Fibroblast of upper back skin (primary cell): ENCODE measurements at regions not wholly inside any gene's neighbourhood (a gene's known extent, or its start where the extent isn't known, plus 50 kb on each side); places are given as distances from the start of the nearest gene placed in this dataset.

ENCODE experiments used
- DNase-seq: peaks from one replicate; pipeline ENCODE4 v3.0.0-alpha.2; 2013

DNA sequence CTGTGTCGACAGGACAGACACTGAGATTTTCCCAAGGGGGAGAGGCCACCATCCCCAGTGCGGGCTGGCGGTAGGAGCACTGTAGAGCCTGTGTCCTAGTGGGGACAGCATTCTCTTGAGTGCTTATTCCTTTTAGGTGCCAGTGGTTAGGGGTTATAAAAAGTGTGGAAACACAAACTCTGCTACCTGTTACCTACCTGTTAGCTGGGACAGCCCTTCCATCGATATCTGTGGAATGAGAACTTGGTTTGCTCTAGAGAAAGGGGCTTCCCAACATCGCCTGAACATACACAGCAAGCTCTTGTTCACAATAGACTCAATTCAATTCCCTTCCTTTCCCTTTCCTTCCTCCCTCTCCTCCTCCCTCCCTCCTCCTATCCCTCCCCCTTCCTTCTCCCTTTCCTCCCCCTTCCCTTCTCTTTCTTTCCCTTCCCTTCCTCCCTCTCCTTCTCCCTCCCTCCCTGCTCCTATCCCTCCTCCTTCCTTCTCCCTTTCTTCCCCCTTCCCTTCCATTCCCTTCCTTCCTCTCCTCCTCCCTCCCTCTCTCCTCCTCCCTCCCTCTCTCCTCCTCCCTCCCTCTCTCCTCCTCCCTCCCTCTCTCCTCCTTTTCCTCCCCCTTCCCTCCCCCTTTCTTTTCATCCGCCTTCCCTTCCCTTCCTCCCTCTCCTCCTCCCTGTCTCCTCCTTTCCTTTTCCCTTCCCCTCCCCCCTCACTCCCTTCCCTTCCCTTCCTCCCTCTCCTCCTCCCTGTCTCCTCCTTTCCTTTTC is 188.5 kb downstream of the URI1 start:
- no peak for DNase-seq

DNA sequence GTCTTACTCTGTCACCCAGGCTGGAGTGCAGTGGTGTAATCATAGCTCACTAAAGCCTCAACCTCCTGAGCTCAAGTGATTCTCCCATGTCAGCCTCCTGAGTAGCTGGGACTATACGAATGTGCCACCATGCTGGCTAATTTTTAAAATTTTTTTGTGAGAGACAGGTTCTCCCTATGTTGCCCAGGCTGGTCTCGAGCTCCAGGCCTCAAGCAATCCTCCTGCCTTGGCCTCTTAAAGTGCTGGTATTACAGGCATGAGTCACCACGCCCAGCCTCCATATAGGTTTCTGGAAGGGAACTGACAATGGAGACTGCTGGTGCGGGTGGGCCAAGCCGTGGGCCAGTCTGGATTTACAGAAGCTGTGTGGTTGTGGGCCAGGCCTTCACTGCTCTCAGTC is 189.2 kb downstream of the URI1 start:
- DNase-seq, result no peak

DNA sequence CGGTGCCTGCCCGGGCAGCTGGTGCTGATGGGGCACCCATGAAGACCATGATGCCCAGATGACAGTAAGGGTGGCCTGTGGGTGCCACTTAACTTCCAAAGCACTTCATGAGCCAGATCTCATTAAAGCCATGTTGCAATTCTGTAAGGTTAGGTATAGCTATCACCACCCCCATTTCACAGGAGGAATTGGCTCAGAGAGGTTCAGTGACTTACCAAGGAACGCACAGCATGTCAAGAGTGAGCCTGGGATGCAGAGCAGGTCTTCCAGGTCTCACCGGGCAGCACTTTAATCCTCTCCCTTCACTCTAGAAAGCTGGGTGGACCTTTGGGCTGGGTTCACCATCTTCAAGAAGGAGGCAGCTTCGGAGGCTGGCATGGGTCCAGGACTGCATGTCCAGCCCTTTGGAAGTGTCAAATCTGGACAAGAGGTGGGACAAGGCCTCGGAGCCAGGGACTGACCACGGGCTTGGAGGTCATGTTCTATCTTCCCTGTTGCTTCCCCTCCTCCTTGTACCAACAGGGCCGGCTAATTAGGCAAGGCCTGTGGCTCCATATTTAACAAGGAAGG is 189.8 kb downstream of the URI1 start:
- no peak for DNase-seq

DNA sequence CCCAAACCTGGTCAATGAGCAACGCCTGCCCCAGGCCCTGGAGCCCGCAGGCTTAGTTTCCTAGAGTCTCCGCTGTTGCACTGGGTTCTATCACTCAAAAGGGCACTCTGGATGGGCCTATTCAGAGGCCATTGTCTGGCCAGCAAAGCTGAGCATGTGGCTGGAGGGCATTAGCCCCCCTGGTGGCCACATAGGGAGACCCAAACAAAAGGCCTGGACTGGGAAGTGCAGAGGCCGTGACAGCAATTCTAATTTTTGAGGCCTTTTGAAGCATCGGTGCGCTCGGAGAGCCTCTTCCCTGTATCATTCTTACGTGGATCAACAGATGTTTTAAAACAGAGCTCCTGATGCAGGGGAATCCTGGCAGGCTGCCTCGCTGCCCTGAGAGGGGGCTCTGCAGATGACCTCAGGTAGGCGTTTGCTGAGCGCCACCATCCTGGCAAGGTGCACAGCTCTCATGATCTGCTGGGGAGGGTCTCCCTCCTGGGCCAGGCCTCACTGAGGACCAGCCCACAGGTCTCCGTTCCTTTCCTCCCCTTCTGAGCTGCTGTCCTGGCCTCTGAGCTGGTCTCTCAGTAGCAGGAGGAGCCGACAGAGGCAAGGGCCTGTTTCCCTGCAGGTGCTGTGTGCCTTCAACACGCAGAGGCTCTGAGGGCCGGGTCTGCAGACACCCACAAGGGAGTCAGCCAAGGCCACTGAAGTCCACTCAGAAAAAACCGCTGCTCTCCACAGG is 190.5 kb downstream of the URI1 start:
- no peak for DNase-seq

DNA sequence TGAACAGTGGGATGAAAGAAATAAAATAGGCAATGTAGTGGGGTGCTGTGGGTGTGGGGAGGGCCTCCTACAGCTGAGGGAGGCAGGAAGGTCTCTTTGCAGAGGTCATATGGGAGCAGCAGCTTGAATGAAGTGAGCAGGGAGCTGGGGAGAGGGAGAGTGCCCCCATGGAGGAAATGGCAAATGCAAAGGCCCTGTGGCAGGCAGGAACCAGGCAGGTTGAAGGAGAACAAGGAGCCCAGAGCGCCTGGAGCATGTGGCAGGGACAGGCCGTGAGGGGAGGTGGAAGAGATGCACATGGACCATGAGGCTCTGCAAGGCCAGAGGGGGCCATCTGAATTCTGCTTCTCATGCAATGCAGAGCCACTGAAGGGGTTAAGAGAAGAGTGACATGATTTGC is 191.8 kb downstream of the URI1 start:
- no peak for DNase-seq

DNA sequence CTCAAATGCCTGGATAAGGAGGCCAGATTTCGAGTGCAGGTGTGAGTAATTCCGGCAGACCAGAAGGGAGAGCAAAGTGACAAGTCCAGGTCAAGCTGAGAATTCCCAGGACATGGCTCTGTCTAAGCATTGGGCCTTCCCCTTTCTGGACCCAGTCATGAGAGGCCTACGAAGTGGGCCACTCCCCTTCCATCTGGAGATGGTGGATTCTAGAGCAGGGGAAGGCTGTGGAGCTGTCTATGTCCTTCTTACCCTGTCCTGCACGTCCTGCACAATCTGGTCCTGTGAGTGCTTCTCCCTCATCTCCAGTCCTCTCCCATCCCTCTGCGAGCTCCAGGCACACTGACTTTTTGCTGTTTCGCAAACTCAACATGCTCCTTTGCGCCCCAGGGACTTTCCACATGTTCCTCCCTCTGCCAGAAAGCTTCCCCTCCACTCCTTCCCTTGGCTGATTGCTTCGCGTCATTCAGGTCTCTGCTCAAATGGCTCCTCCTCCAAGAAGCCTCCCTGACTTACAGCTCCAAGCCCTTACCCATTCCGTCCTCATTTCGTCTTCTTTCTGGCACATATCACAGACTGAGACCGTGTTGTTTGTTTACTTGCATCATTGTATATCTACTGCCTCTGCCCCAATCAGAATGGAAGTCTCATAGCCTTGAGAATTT is 193.2 kb downstream of the URI1 start:
- DNase-seq, result peak; percentile 3

DNA sequence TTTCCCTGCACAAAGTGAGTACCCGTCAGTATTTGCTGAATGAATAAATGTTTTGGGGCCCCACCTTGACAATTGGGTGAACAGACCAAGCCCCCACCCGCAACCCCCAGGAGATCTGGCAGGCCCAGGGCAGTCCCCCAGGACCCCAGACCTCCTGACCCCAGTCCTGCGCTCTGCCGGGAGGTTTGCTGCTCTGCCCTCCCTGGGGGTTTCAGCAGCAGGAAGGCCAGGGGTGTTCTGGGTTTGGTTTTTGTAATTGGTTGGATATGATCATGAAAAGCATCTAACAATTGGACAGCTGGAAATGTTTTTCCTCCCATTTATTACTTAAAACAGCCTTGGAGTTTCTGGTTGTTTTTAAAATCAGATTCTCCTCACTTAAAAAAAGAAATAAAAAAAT is 193.8 kb downstream of the URI1 start:
- DNase-seq, result no peak

DNA sequence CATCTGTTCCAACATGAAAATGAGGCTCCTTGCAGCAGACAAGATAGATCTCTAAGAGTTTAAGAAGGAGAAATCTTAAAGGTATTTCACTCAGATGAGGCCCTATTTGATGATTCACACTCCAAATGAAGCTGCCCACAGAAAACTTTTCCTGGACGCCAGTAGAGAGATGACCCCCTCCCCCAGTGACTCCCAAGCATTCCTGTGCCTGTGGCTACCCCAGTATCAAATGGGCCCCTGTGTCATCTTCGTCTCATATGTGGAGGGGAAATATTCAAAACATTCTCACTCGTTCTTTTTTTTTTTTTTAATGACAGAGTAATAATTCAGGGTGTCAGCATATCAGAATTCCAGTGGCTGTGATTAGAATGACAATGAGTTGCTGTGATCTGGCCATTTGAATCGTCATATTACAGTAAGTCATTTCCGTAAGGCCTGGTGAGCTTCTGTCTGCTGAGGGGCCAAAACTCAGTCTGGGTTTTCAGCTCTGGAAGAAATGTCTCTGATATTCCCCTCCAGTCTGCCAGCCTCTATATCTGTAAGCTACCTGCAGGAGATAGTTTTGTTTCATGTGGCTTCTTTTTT is 194.7 kb downstream of the URI1 start:
- DNase-seq, result peak; percentile 79

DNA sequence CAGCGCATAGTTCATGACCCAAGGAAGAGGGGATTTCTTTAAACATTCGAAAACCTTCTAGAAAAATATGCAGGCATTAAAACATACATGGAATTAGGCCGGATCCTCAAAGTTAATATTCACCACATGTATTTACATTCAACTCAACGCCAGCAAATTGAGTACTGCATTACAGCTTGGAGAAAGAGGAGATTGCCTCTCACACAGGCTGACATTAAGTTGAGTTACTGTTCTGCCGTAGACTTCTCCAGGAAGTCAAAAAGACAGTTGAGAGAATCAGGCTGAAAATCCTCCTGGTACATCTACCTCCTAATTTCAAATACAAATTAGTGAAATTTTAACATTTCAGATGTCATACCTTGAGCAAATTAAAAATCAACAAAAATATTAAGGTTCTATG is 195.7 kb downstream of the URI1 start:
- no peak for DNase-seq

DNA sequence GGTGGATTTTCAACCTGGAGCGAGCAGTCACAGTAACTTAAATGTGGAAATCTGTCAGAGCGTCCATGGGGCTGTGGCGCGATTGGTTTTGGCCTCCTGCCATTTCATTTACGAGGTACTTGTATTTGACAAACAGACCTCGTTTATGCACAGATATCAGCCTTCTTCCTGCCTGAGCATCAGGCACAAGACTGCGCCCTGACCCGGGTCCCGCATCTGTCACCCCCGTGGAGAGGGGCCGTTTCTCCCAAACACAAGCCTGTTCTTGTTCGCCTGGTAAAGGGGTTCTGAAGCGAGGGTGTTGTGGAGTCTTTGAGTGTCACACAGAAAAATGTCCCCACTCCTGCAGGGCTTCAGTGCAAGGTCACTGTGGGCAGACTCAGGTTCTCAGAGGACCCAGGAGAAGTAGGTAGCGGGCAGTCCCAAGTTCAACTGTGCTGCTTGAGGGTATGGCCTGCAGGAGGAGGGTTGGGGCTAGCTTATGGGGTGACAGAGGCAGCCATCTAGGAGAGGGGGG is 202.3 kb downstream of the URI1 start:
- DNase-seq, result no peak

DNA sequence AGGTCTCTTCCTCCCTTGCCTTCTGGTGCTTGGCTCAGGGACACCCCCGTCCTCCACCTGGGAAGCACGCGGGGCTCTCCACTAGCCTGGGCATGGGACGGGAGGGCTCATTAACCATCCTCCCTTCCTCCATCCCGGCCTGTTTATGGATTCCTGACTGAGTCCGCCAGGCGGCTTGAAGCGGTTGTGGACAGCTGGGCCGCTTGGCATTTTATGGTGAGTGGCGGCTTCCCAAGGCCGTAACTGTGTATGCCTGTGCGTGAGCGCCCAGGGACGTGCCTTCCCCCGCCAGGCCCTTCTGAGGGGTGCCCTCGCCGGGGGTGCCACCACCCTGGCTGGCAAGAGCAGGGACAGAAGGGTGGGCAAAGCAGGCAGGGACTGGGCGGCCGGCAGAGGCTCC is 202.8 kb downstream of the URI1 start:
- DNase-seq, result no peak

DNA sequence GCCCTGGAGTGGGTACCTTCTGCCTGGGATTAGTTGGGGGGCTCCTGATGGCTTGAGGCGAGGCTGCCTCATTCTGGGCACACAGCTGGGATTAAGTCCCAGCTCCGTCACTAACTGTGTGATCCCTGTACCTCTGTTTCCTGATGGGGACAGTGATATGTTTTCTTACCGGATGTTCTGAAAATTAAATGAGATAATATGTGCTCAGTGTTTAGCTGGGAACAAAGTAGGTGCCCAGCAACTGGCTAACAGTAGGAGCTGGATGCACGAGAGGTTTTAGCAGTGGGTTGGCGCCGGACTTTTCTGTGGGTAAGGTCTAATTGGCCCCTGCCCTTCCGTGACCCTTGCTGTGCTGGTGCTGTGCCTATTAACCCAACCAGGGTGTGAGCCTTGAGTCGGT is 203.4 kb downstream of the URI1 start:
- DNase-seq, result no peak

DNA sequence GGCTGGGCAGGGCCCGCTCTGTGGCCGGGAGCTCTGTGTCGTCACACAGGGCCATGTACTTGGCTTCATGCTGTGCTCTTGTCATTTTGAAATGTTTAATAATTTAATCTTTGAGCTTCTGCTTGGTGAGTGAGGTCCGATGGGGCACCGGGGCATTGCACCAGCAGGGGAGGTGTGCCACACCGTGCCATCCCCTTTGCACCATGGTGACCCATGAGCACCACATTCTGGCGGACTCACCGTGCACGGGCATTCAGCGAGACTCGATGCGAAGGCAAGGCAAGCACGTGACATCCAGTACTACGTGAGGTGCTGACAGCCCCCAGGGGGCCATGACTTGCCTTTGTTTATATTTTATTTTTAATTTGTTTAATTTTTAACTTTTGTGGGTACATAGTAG is 204.3 kb downstream of the URI1 start:
- no peak for DNase-seq

DNA sequence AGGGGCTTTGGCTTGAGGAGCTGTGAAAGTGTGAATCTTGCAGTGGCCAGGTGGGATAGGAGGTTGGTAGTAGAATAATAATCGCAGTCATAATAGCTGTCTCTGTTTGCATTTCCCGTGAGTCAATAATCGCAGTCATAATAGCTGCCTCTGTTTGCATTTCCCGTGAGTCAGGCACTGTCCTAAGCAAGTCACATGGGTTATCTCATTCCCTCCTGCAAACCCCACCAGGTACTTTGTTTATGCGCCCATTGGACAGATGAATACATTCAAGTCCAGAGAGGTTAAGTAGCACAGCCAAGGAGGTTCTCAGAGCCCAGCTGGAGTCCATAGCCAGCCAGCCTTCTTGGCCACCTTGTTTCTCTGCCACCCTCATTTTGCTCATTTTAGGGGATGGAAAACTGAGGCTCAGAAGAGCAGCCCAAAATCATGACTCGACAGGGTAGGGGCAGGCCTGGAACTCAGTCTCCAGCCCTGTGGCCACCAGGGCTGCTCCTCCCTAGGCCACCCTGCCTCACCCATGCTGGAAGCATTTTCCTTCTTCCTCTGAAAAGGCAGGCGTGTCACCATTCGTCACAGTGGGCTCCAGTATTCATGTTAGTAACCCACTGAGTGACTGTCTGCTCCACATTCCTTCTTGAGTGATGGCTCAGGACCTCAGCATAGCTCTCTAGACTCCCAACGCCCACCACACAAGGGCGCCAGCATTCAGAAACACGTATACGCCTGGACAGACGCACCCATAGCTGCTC is 206.2 kb downstream of the URI1 start:
- DNase-seq, result no peak

DNA sequence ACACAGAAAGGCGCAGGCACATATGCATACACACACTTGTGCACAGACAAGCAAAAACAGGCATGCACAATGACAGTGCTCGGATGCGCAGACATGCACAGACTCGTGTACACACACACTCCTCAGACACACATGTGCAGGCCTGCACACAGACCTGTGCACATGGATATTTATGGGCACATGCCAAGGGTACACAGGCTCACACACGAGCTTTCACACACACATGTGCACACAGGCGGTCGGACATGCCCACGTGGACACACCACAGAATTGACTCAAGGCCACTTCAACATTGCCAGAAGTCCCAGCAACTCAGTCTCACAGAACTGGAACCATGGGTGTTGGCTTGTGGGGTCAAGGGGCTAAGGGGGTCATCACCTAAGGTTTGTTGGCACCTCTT is 206.8 kb downstream of the URI1 start:
- no peak for DNase-seq

DNA sequence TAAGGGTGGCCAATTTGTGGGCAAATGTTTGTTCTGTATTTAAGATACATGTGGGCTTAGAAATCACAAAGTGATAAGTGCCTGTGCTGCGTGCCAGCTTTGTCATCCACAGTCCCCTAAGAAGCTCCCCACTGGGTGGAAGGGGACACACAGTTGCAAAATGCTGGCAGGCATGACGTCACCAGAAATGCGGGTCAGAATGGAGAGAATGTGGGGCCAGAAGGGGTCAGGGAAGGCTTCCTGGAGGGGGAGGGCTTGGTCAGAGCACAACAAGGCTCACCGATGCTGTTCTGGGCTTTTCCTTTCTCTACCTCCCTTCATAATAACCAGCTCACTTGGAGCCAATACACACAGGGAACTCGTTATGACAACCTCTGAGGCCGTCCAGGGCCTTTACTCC is 207.3 kb downstream of the URI1 start:
- DNase-seq, result no peak

DNA sequence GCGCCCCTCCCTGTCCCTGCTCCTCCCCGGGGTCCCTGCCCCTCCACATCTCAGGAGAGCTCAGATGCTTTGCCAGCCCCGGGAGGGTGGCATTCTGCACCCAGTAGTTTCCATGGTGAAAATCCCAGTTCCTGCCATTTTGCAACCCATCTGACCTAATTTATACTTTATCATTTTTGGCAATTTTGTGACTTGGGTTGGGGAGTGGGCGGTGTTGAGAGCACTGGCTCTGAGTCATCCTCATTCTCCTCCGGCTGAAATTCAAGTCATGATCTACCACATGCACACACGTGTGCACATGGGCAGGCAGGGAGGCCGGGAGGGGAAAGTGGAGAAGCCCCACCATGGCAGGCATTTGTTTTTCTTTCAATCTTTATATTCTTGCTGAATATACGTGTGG is 208.6 kb downstream of the URI1 start:
- DNase-seq, result peak; percentile 10

DNA sequence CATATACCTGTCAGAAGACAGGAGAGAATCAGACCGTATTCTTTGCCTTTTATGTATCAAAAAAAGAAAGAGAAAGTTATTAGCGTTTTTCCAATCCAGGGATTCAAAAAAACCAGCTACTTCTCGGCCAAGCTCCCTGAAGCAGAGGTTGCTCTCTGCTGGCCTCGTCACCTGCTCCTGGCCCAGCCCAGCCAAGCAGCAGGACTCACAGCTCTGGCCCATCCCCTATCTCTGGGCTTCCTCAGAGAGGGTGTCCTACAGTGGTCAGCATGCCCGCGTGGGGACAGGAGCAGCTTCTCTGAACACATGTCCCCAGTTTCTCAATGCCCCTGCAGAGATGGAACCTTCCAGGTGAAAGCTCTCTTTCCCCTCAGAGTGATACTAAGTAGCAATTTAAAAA is 209.0 kb downstream of the URI1 start:
- no peak for DNase-seq

DNA sequence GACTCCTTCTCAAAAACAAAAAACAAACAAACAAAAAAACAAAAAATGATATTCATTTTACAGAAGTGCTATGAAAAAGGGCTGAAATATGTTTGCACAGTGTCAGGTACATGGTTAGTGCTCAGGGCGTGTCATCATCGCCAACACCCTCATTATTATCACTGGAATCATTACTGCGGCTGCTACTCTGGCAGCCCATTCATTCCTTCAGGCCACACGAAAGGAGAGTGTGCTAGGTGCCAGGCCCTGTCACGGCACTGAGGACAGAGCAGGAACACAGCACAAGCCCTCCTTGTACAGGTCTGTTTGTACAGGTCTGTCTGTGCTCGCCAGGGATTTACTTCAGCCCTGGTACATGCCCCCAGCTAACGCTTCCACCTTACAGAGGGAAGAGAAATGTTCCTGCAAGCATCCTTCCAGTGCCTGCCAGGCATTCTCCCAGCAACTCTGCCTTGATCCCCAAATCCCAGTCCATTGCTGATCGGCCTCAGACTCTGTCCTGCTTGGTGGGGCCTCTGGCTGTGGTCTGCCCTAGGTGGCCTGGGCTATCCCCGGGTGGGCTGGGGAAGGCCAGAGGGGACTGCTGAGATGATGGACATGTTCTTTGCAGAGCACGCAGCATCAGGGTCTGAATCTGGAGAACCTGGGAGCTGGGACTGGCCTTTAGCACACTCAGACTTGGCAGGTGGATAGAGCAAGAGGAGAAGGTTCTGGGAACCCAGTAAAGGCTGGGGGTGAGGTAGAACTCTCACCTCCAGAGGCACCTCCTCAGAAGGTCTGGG is 210.7 kb downstream of the URI1 start:
- no peak for DNase-seq

DNA sequence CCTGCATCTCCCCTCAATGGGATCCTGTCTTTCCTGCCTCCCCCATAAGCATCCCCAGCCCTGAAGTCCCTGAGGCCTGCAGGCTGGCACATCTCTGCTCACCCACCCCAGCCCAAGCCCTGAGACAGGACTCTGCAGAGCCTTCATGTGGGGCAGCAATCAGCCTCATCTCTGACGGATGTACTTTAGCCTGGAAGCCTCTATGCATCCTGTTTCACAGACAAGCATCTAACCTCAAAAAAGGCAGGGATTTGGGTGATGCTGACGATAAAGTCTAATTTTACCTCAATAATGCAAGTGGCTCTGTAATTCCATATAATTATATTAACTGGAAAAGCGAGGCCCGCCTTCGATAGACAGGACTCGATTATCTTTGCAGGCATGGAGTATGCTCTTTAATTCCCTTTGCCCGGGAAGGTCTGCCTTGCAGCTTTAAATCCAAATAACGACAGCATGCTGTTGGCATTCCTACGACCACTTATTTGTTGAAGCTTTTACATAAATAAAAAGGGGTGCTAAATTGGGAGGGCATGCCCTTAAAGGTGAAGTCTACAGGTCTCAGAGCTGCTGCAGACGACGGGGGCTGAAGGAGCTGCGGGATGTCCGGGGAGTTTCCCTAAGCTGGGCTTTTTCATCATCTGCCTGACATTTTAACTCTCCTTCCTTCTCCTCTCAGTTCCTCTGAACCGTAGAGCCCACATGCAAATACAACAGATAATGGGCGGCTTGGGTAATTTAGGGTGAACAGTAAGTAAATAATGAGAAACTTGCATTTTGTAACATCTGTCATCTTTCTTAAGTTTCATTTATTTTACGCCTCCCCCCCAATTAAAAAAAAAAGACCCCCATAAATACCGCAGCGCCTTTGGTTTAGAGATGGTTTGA is 211.5 kb downstream of the URI1 start:
- DNase-seq, result no peak

DNA sequence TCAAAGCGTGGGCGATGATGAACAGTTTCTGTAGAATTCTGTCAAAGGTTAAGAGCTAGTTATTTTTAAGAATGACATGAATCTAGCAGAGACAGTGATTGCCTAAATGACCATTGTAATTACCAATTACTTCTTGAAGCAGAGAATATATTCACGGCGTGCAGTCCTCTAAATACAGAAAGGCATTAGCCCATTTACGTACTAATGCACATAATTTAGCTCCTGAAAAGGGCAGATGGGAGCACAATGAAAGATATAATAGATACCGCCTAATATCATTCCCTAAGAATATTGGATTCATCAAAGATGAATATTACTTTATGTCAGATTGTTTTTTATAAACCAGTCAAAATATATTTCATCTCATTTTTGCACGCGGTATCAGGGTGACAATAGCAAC is 212.4 kb downstream of the URI1 start:
- no peak for DNase-seq
